AG04450 (cell line): ENCODE measurements at regions not wholly inside any gene's neighbourhood (a gene's known extent, or its start where the extent isn't known, plus 50 kb on each side); places are given as distances from the start of the nearest gene placed in this dataset.

Experiments
- CTCF ChIA-PET: fragments of 300-600, 350-600 bp; formaldehyde crosslinking; extraction: SDS; loops from one replicate; lab custom pipeline; 2022; ENCODE audit warnings: antibody characterized with exemption, inconsistent platforms; lab: Charles Lee
- POLR2A ChIA-PET: fragments of 350-600 bp; formaldehyde crosslinking; extraction: SDS; loops from one replicate; lab custom pipeline; 2021; ENCODE audit warnings: antibody characterized with exemption, inconsistent platforms; lab: Yijun Ruan, JAX
- DNase-seq: peaks from one replicate; pipeline ENCODE4 v3.0.0-alpha.2; 2011; ENCODE audit warnings: low read depth, low spot score
- H3K27ac ChIP-seq: one replicate; pipeline ENCODE4 v1.5.1; 2012; ENCODE audit warnings: low read depth, low read length, control low read depth
- H3K27me3 ChIP-seq: one replicate; pipeline ENCODE4 v1.6.0; 2012; ENCODE audit warnings: low read length; ENCODE audit not compliant: control insufficient read depth, insufficient read depth
- H3K4me3 ChIP-seq: 2 replicates; pipeline ENCODE4 v1.5.1; 2011; ENCODE audit warnings: mild to moderate bottlenecking, low read depth, low read length, control low read depth
- H3K9me3 ChIP-seq: 2 replicates; pipeline ENCODE4 v1.5.1; 2012; ENCODE audit warnings: low read length; ENCODE audit not compliant: control insufficient read depth, insufficient read depth
- TF ChIP-seq, protein P1 (sequence below): IDR thresholded peaks from 2 replicates; pipeline ENCODE4 v1.5.1; 2011; ENCODE audit warnings: low read depth, low read length, control low read depth, inconsistent platforms

- TF ChIP-seq, protein P1, sequence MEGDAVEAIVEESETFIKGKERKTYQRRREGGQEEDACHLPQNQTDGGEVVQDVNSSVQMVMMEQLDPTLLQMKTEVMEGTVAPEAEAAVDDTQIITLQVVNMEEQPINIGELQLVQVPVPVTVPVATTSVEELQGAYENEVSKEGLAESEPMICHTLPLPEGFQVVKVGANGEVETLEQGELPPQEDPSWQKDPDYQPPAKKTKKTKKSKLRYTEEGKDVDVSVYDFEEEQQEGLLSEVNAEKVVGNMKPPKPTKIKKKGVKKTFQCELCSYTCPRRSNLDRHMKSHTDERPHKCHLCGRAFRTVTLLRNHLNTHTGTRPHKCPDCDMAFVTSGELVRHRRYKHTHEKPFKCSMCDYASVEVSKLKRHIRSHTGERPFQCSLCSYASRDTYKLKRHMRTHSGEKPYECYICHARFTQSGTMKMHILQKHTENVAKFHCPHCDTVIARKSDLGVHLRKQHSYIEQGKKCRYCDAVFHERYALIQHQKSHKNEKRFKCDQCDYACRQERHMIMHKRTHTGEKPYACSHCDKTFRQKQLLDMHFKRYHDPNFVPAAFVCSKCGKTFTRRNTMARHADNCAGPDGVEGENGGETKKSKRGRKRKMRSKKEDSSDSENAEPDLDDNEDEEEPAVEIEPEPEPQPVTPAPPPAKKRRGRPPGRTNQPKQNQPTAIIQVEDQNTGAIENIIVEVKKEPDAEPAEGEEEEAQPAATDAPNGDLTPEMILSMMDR = no peak
- CTCF ChIA-PET = no interaction called here
- no peak for DNase-seq
Measured at GRCh38 chr3:72331076-72331475, 517.2 kb downstream of the SHQ1 start.

DNA sequence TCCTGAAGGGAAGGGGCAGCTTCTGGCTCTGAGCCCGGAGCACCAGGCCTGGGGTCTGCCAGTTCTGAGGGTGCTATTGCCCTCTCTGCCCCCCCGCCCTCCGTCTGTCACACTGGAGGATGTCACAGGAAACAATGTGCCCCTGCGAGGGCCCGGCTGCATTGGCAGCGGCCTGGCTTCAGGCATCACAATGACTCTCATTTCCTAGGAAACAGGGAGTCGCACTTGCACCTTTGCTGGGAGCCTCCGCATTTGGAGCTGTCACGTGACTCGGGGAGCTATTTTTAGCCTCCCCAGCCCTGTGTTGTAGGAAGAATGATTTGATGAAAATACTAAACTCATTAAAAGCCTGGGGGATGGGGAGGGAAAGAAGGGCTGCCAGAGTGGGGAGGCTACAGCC lies 518.9 kb downstream of the SHQ1 start:
- H3K27ac ChIP-seq = no peak overlapping the region
- peaks cover 18% of the 10 kb centered on the region for H3K27me3 ChIP-seq
- no peaks in the 10 kb centered on the region for H3K9me3 ChIP-seq
- CTCF ChIA-PET = no interaction called here
- DNase-seq = no peak
- TF ChIP-seq, protein P1 = no peak
- POLR2A ChIA-PET = no interaction called here
- H3K4me3 ChIP-seq = no peak overlapping the region

More at GRCh38 chr3:72331076-72331475, 517.2 kb downstream of the SHQ1 start:
- POLR2A ChIA-PET = interaction anchor here (0.7 kb wide), 1 partner anchor 9 kb away, joined by 5 read pairs; no protein-coding TSS in a partner anchor
- no peaks in the 10 kb centered on the region; the same call in 1 of the 2 replicates for H3K9me3 ChIP-seq
- H3K27ac ChIP-seq = no peak overlapping the region
- H3K27me3 ChIP-seq = peaks cover 17% of the 10 kb centered on the region
- H3K4me3 ChIP-seq = no peak overlapping the region

DNA sequence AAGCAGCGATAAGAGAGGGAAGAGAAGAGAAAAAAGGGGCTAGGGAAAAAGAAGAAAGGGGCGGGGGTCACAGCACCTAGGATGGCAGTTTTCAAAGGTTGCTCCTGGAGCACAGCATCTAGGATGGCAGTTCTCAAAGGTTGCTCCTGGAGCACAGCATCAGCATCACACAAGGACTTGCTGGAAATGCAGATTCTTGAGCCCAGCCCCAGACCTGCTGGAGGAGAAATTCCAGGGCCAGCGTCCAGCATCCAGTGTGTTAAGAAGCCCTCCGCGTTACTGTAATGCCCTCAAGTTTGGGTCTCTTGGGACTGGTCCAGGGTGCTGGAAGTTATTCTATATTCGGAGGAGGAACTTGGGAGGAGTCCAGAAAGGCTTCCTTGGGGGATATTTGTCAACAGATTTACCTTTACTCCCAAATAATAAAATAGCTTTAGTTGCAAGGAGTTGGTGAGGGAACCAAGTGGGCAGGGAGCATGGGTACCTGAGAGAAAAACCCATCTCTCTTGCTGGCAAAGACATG lies 519.4 kb downstream of the SHQ1 start:
- ChIA-PET CTCF (no interaction called here), POLR2A (no interaction called here)
- Histone ChIP-seq H3K27ac (no peak overlapping the region), H3K27me3 (peaks cover 18% of the 10 kb centered on the region), H3K4me3 (no peak overlapping the region), H3K9me3 (no peaks in the 10 kb centered on the region)
- no peak for DNase-seq
- TF ChIP-seq, protein P1 = no peak

DNA sequence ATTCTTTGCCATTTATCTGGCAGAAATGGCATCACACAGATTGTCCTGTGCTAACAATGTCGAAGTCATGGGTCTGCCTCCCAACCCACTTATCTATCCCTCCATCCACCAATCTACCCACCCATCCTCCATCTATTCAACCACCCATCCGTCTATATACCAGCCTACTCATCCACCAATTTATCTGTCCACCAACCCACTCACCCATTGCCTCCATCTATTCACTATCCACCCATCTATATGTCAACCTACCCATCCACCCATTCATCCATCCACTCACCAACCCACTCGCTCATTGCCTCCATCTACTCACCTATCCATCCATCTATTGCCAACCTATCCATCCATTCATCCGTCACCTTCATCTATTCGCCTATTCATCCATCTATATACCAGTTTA lies 521.2 kb downstream of the SHQ1 start:
- DNase-seq = no peak
- H3K9me3 ChIP-seq = no peaks in the 10 kb centered on the region
- no peak overlapping the region for H3K27ac ChIP-seq
- TF ChIP-seq, protein P1 = no peak
- no peak overlapping the region for H3K4me3 ChIP-seq
- ChIA-PET CTCF (no interaction called here), POLR2A (no interaction called here)
- peaks cover 18% of the 10 kb centered on the region for H3K27me3 ChIP-seq

DNA sequence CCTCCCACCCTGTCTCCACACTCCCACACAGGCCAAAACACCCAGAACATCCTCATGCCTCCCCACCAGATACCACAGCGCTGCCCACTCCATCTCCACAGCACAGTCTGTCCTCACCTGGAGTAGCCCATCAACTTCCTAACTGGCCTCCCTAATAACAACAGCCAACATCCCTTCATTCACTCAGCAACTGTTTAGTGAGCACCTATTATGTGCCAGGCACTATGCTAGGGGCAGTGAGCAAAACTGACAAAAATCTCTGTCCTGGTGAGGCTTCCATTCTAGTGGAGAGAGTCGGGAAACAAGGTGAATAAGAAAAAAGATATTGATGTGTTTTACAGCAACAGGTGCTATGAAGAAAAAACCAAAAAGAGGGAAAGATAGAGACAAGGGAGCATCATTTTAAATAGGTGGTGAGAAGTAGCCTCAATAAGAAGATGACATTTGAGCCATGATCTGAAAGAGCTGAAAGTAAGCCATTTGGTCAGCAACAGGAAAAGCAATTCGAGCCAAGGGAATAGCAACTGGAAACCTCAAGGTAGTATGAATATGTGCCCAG lies 523.9 kb downstream of the SHQ1 start:
- CTCF ChIA-PET = no interaction called here
- TF ChIP-seq, protein P1 = no peak
- no peak for DNase-seq

More for the DNA sequence above, 523.9 kb downstream of the SHQ1 start:
- Histone ChIP-seq H3K4me3 (no peak overlapping the region), H3K9me3 (no peaks in the 10 kb centered on the region), H3K27ac (no peak overlapping the region), H3K27me3 (peaks cover 12% of the 10 kb centered on the region)
- POLR2A ChIA-PET = no interaction called here
